ENCODE measurements at regions not wholly inside any gene's neighbourhood (a gene's known extent, or its start where the extent isn't known, plus 50 kb on each side); places are given as distances from the start of the nearest gene placed in this dataset.

DNA sequence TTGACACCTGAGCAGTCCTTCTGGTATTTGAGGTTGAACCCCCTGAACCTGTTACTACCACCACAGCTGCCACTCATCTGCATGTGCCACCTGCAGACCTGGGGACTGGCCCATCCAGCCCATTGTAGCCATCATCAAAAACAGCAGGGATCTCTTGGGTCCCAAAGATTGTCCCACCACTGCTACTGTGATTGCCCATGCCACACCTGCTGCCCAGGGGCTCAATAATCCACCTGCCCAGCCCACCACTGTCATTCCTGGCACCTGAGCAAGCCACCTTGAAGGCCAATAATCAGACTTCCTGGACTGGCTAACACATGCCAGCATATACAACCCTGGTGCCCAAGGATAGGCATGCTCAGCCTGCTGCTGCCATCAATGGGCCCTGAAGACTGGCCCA is 327.6 kb downstream of the CYRIA start:
- Histone ChIP-seq H3K36me3 (no peaks in the 10 kb centered on the region), H3K27ac (no peak overlapping the region), H3K9me3 (no peaks in the 10 kb centered on the region), H3K4me3 (no peak overlapping the region), H3K4me1 (ENCODE audit: control insufficient read depth in 1 of 2, low read depth in 2 of 2) (no peaks in the 10 kb centered on the region), H3K27me3 (replicated peaks; ENCODE audit: insufficient read depth) (no peaks in the 10 kb centered on the region)
- TF ChIP-seq, protein P1, sequence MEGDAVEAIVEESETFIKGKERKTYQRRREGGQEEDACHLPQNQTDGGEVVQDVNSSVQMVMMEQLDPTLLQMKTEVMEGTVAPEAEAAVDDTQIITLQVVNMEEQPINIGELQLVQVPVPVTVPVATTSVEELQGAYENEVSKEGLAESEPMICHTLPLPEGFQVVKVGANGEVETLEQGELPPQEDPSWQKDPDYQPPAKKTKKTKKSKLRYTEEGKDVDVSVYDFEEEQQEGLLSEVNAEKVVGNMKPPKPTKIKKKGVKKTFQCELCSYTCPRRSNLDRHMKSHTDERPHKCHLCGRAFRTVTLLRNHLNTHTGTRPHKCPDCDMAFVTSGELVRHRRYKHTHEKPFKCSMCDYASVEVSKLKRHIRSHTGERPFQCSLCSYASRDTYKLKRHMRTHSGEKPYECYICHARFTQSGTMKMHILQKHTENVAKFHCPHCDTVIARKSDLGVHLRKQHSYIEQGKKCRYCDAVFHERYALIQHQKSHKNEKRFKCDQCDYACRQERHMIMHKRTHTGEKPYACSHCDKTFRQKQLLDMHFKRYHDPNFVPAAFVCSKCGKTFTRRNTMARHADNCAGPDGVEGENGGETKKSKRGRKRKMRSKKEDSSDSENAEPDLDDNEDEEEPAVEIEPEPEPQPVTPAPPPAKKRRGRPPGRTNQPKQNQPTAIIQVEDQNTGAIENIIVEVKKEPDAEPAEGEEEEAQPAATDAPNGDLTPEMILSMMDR (IDR thresholded peaks at IDR 0.05), result no peak
- ATAC-seq (ENCODE audit: insufficient number of reproducible peaks, low FRiP score, low read depth) (no peak), DNase-seq (ENCODE audit: low spot score) (no peak)

DNA sequence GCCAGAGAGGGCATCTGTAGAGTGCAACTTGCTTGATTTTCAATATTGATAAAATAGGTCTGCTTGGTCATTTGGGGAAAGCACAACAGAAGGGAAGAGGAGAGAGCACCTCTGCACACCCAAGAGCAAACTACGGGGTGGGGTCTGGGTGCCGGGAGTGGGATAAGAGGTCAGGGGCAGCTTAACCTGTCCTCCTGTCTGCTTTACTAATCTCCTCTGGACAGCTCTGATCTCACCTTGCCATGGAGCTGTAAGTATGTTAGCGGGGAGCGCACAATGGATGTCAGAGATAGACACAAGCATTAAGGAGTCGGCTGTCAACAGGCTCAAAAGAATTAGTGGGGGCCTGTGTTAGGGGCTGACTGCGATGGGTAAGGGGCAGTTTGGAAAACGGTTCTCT is 328.7 kb downstream of the CYRIA start:
- TF ChIP-seq, protein P1 (IDR thresholded peaks at IDR 0.05), result no peak
- no peak for DNase-seq (ENCODE audit: low spot score)
- Histone ChIP-seq H3K36me3 (no peaks in the 10 kb centered on the region), H3K9me3 (no peaks in the 10 kb centered on the region), H3K27me3 (replicated peaks; ENCODE audit: insufficient read depth) (no peaks in the 10 kb centered on the region), H3K4me3 (no peak overlapping the region), H3K27ac (no peak overlapping the region), H3K4me1 (ENCODE audit: control insufficient read depth in 1 of 2, low read depth in 2 of 2) (no peaks in the 10 kb centered on the region)
- ATAC-seq (ENCODE audit: insufficient number of reproducible peaks, low FRiP score, low read depth), result no peak

DNA sequence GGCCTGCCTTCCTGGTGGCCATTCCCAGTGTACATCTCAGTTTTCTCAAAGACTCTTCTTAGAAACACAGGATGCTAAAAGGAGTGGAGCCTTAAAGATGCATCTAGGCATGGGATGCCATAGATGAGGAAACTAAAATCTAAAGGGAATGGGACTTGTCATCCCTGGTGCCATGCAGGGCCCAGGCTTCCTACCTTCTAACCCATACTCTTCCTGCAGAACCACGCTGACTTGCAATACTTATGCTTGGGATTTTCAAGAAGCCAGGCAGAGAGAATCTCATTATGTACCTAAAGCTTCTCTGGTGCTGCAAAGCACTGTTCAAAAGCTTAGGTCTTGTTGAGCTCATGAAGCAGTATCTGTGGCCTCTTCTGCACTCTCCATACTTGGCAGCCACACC is 329.1 kb downstream of the CYRIA start:
- no peaks in the 10 kb centered on the region for H3K9me3 ChIP-seq
- H3K4me1 ChIP-seq (ENCODE audit: control insufficient read depth in 1 of 2, low read depth in 2 of 2), result no peaks in the 10 kb centered on the region
- no peaks in the 10 kb centered on the region for H3K27me3 ChIP-seq (replicated peaks; ENCODE audit: insufficient read depth)
- H3K4me3 ChIP-seq, result no peak overlapping the region
- no peak for ATAC-seq (ENCODE audit: insufficient number of reproducible peaks, low FRiP score, low read depth)
- H3K27ac ChIP-seq, result no peak overlapping the region
- H3K36me3 ChIP-seq, result no peaks in the 10 kb centered on the region
- no peak for DNase-seq (ENCODE audit: low spot score)
- TF ChIP-seq, protein P1 (IDR thresholded peaks at IDR 0.05), result no peak

DNA sequence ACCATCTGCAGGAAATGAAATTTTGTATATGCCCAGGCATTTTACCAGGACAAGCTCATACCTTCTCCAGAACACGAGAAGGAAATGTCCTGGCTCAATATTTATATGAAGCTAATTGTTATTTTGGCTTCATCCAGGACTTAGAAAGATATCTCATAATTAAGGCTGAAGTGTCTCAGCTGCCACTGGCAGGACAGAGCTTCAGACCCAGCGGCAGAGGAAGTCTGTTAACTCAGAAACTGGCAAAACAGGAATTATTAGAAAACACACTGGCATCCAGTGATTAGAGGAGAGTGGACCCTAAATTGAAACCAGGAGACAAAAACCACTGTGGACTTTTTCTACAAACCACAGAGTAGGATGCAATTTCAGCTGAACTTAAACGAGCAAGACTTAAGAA is 329.7 kb downstream of the CYRIA start:
- TF ChIP-seq, protein P1 (IDR thresholded peaks at IDR 0.05), result no peak
- H3K27me3 ChIP-seq (replicated peaks; ENCODE audit: insufficient read depth), result no peaks in the 10 kb centered on the region
- no peaks in the 10 kb centered on the region for H3K36me3 ChIP-seq
- H3K9me3 ChIP-seq, result no peaks in the 10 kb centered on the region
- H3K4me3 ChIP-seq, result no peak overlapping the region
- no peak overlapping the region for H3K27ac ChIP-seq
- ATAC-seq (ENCODE audit: insufficient number of reproducible peaks, low FRiP score, low read depth) (no peak), DNase-seq (ENCODE audit: low spot score) (no peak)
- H3K4me1 ChIP-seq (ENCODE audit: control insufficient read depth in 1 of 2, low read depth in 2 of 2), result no peaks in the 10 kb centered on the region

DNA sequence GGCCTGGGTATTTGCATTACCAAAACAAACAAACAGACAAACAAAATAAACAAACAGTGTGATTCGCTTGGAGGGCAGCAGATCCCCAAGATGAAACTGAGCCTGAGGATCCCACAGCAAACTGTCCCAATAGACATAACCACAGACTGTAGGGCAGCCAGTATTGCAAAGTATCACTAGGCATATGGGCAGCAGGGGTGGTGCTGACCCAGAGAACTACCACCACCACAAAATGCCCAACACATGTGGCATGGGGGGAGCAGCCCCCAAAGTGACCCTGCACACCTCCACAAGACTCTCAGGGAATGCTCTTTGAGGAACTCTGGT is 330.1 kb downstream of the CYRIA start:
- Histone ChIP-seq H3K36me3 (no peaks in the 10 kb centered on the region), H3K4me3 (no peak overlapping the region), H3K9me3 (no peaks in the 10 kb centered on the region), H3K27me3 (replicated peaks; ENCODE audit: insufficient read depth) (no peaks in the 10 kb centered on the region), H3K27ac (no peak overlapping the region), H3K4me1 (ENCODE audit: control insufficient read depth in 1 of 2, low read depth in 2 of 2) (no peaks in the 10 kb centered on the region)
- no peak for DNase-seq (ENCODE audit: low spot score)
- TF ChIP-seq, protein P1 (IDR thresholded peaks at IDR 0.05), result no peak
- ATAC-seq (ENCODE audit: insufficient number of reproducible peaks, low FRiP score, low read depth), result no peak
